DMS53 treated with DMSO at 0.1 percent for 48 hours (cell line): ENCODE measurements at regions not wholly inside any gene's neighbourhood (a gene's known extent, or its start where the extent isn't known, plus 50 kb on each side); places are given as distances from the start of the nearest gene placed in this dataset.

ENCODE experiments used
- DNase-seq: peaks from one replicate; lab custom pipeline; 2025; ENCODE audit not compliant: unreplicated experiment; lab: John Stamatoyannopoulos, UW

- no peak for DNase-seq
Measured at GRCh38 chr9:109880276-109881169, 100.5 kb downstream of the PALM2AKAP2 start.

DNA sequence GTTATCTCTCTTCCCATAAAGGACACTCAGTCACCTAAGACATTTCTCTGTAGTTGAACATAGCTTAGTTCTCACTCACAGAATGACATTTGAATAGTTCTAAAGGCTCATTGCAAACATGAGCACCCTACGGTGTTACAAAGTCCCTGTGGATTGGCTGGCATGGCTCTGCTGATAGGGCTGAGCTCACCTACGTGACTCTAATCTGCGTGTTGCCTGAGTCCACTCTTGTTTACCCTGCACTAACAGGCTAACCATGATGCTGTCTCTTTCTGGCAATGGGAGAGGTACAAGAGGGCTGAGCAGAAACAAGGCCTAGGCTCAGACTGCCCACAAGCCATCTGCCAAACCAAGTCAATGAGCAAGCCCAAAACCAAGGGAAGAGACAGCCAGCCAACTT is 103.6 kb downstream of the PALM2AKAP2 start:
- no peak for DNase-seq

- no peak for DNase-seq
Measured at GRCh38 chr9:109886041-109886440, 106.0 kb downstream of the PALM2AKAP2 start.

- DNase-seq = no peak
Measured at GRCh38 chr9:109886617-109887016, 106.6 kb downstream of the PALM2AKAP2 start.

- no peak for DNase-seq
Measured at GRCh38 chr9:109887079-109887478, 107.1 kb downstream of the PALM2AKAP2 start.

GRCh38 chr9:109888695-109889094 is 108.7 kb downstream of the PALM2AKAP2 start:
- DNase-seq = no peak

DNA sequence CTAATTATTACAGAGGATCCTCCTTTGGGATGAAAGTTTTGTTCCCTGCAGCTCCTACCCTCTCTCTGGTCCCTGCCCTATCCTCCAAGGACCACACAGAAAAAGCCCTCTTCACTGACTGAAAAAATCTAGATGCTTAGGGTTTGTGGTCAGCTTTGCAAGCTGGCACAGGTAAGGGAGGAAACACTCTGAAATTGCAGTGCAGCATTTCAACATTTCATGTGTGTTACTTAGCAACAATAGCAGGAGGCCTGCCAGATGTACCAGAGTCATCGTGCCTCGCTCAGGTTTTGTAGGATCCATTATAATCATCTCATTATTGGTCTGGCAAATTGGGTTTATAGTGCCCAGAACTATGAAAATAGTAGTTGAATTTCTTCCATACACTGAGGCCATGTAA is 109.5 kb downstream of the PALM2AKAP2 start:
- no peak for DNase-seq

DNA sequence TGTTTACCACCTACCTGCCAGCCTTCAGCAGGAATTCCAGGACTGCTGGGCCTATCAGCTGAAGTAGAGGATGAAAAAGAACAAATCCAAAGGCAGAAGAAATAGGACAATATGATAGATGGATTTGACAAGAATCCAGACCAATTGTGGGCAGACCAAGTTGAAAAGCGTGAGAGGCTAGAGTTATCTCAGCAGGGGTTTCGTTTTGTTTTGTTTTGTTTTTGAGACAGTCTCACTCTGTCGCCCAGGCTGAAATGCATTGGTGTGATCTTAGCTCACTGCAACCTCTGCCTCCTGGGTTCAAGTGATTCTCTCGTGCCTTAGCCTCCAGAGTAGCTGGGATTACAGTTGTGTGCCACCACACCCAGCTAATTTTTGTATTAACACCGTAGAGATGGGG is 113.2 kb downstream of the PALM2AKAP2 start:
- no peak for DNase-seq

GRCh38 chr9:109894473-109894872 is 114.5 kb downstream of the PALM2AKAP2 start:
- DNase-seq = no peak

- no peak for DNase-seq
Measured at GRCh38 chr9:109894921-109895758, 115.1 kb downstream of the PALM2AKAP2 start.

GRCh38 chr9:109901201-109901600 is 121.2 kb downstream of the PALM2AKAP2 start:
- no peak for DNase-seq

DNA sequence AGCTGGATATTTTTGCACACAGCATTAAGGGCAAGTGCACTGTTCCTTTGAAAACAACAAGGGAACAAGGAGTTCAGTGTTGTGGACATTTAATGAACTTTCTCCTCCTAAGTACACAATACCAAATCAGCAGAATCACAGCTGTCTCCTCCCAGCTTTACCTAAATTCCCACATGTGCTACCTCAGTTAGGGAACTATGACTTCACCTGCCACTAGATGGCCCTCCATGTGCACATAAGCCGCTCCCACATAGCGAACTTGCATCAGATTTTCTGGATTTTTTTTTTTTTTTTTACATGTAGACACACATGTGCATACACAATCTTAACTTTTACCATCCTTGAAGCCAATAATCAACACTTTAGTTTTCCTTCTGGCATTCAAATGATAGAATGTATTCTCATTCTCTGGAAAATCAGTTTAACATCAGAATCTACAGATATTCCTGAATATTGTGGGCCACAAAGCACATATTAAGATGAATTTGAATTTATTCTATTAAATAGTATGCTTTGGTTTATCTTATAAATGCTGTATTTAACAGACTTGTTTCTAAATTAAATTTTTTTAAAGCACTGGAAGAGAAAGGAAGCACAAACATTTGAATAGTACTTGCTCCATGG is 123.6 kb downstream of the PALM2AKAP2 start:
- peak; percentile 48 for DNase-seq

- no peak for DNase-seq
Measured at GRCh38 chr9:109904666-109905065, 124.7 kb downstream of the PALM2AKAP2 start.

- DNase-seq = no peak
Measured at GRCh38 chr9:109905472-109905871, 125.5 kb downstream of the PALM2AKAP2 start.

DNA sequence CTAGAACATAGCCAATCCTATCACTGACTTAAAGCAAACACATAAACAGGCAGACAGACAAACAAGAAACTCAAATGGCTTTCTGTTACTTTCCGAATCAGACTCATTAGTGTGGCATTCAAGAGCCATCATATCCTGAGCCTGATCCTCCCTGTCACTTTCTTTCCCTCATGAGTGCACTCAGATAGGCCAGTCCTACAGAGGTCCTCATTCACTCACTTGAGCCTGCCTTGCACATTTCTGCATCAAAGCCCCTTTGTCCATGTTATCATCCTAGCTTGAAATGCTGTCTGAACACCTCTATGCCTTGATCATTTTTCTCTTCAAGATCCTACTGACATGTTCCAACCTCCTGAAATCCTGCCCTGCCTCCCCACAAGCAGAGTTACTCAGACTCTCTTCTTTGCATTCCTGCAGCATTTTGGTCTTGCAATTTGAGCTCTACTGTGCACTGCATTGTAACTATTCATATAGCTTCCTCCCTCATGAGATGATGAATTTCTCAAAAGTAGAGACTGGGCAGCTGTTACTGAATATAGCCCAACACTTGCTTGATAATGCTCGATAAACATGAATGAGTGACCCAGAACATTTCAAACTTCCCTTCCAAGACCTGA is 126.9 kb downstream of the PALM2AKAP2 start:
- no peak for DNase-seq

DNA sequence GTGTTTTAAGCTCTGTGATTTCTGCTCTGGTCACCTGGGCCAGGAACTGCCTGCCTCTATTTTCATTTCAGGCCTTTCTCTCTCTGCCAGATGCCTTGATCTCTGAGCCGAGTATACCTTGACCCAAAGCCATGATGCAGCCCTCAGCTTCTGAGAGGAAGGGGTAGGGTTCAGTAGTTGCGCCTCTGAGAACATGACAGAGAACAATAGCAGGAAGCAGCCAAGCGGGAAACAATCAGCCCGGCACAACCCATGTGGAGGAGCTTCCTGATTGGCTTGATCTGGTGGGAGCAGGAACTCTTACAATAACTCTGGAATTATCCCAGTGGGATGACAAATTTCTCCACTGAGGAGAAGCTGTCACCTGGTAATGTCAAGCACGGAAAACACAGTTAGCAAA is 127.4 kb downstream of the PALM2AKAP2 start:
- no peak for DNase-seq

DNA sequence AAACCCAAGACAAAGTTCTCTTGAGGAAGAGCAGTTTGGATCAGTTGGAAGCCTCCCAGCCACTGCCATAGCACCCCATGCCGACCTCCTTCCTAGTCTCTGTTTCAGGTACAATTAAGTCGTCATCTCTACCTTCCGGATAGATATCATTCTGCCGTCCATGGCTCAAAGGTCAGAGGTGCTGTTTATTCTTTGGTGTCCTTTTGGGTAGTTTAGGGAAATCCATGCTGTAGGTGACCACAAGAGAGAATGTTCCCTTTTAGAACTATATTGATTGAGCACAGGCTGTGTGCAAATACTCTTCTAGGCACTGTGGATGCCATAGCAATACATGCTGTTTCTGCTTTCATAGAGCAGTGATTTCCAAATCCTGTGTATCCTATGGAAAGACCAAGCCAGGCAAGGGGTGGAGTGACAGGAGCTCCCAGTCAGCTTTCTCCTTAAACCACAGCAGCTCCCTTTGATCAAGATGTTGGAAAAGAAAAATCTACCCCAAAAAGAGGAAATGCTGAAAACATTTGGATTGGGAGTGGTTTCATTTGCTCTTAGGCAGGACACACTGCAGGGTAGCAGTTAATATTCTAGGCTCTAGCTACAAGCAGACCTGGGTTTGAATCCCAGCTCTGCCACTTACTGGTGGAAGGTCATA is 127.9 kb downstream of the PALM2AKAP2 start:
- no peak for DNase-seq

DNA sequence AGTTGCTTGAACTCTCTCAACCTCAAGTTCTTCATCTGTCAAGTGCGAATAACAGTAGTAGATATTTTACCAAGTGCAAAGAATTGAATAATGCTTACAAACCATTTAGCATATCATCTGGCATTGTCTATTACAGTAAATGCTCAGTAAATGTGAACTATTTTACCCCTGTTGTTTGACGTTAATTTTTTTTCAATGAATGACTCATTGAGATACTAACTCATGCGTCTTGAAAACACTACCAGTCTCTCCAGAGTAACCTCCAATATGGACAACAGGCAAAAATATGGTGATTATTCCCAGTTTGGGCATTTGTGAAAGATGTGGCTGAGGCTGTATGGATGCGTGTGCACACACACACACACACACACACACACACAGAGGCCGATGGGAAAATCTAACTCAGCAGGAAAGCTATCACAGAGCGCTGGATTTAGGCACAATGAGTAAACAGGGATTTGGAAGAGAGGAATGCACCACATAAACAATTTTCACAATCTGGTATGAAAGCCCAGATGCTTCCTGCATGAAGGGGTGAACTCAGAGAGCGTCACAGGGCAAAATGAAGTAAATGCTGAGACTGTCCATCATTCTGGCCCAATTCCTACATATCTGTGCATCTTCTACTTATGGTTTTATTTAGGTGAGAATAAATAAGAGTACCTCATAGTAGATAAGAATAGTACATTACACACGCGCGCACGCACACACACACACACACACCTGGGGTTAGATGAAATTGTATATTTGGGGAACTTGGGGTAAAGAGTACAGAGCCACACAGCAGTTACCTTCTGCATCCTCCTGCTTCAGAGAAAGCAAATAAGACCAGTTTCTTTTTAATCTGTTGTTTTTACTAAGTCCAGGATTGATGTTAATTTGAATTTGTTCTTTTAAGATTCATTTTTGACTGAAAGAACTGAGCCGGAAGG is 128.7 kb downstream of the PALM2AKAP2 start:
- DNase-seq = no peak

DNA sequence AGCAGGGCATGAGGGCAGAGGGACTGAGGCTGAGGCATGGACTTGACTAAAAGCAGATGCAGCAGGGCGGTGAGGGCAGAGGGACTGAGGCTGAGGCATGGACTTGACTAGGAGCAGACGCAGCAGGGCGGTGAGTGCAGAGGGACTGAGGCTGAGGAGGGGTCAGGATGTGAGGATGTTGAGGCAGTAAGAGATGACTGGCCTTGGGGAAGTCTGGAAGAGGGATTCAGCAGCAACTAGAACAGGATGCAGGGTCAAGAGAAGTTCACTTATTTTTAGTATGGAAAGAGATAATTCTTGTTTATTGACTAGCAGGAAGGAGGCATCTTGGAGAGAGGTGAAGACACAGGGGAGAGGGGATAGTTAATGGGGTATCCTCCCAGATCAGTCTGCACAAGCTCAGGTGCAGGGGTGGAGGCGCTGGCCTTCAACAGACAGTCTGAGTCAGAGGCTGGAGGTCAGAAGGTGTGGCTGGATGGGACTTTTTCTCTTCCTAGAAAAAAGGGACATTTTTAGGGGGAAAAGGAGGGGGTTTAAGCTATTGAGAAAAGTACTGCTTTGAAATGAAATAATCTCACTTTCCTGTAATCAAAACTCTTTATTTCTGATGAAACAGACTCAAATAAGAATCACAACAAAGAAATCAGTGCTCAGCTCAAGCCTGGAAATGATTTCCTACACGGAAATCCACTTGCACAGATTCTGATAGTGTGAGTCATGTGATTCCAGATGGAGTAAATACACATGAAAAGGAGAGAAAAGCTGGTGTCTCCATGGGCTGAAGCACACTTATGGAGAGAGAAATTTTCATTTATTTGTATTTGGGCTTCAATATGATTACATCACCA is 130.9 kb downstream of the PALM2AKAP2 start:
- DNase-seq = peak; percentile 41
